ENCODE measurements at regions not wholly inside any gene's neighbourhood (a gene's known extent, or its start where the extent isn't known, plus 50 kb on each side); places are given as distances from the start of the nearest gene placed in this dataset.

GRCh38 chr2:7849027-7849426 is 832.8 kb upstream of the ID2 start:
- TF ChIP-seq NFIC (IDR thresholded peaks at IDR 0.05) (no peak), RAD21 (IDR thresholded peaks at IDR 0.05; ENCODE audit: low read depth) (no peak), EGR1 (IDR thresholded peaks at IDR 0.05) (no peak)
